ENCODE measurements at regions not wholly inside any gene's neighbourhood (a gene's known extent, or its start where the extent isn't known, plus 50 kb on each side); places are given as distances from the start of the nearest gene placed in this dataset.

DNA sequence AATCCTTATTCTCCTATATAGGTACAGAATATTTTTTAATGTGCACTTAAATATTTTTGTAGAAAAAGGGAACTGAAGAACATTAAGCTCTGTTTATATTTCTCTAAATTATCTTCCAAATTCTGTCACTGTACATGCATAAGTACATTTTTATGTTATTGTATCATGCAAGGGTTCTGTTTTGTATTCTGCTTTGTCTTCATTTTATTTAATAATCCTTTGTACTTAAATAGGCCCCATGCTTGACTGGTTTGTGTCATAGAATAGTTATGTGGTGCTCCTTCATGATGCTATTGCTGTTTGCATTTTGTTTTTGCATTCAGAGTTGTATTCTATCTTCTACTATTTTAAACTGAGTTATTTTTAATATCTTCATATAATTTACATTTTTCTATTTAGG is 111.9 kb upstream of the EDNRA start:
- DNase-seq = no peak

DNA sequence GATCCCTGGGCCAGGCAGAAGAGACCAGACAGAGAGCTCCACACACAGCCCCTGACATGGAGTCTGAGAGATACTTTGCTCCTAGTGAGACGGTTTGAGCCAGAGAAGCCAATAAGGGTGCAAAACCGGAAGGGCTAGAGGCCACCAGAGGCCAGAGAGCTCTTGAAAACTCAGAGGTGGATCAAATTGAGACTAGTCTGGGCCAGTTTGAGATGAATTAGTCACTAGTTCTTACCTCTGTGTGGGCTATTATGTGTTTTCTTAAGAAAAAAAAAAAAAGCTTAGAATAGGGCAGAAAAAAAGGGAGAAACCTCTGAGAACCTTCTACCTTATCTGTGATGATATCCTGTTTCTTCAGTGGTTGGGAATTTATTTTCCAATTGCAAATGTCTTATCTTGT is 110.4 kb upstream of the EDNRA start:
- DNase-seq = no peak

- DNase-seq = no peak
Observed at GRCh38 chr4:147370881-147371280, 110.0 kb upstream of the EDNRA start.

DNA sequence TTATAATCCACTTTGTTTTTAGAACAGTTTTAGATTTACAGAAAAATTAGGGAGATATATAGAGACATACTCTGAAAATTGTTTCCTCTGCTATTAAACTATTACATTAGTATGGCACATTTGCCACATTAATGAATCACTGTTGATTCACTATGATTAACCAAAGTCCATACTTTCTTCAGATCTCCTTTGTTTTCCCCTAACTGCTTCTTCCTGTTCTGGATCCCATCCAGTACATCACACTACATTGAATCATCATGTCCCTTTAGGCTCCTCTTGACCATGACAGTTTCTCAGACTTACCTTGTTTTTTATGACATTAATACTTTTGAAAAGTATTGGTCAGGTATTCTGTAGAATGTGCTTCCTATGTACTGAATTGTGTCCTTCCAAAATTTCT is 109.2 kb upstream of the EDNRA start:
- DNase-seq = no peak

DNA sequence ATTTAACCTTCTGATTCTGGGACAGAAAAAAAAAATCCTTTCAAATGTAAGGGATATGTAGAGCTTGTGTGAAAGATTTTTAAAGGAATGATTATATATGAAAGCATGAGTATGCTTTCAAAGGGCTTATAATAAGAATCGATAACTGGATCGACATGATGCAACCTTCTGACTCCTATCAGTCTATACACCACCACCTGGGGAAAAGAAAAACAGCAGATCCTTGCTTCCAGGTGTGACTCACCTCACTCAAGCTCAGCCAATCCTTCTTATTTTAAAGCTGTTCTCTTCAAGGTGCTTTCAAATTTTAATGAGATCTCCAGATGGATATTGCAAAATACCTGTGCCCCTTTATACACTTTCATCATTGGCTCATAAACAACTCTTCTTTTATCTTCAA is 102.1 kb upstream of the EDNRA start:
- DNase-seq = no peak

DNA sequence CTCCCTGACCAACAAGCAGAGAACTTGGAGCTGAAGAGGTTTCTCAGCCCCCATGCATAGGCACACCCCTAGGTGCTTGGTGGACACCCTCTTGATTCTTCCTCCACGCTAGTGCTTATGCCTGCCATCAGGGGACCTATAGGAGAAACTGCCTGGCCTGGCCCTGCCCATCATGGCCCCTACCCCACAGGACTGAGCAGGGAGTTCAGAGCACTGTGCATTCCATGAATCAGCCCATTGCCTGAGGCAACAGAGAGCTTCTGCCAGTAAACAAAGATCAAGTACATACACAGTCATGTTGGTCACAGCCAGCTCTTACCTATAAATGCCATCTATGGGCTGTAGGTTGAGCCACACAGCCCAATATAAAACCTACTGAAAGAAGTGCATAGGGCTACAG is 99.1 kb upstream of the EDNRA start:
- DNase-seq = no peak

- DNase-seq = no peak
Observed at GRCh38 chr4:147388018-147388417, 92.9 kb upstream of the EDNRA start.

DNA sequence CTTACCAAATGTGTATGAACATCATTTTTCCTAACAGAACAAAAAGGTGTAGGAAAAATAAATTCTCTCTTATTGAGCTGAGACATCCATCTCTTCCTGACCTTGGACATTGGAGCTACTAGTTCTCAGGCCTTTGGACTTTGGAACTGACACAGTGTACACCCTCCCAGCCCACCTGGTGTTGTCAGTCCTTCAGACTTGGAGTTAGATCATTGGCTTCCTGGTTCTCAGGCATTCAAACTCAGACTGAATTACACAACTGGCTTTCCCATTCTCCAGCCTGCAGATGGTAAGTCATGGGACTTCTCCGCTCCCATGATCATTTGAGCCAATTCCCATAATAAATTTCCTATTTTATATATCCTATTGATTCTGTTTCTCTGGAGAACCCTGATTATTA is 84.8 kb upstream of the EDNRA start:
- DNase-seq = no peak

DNA sequence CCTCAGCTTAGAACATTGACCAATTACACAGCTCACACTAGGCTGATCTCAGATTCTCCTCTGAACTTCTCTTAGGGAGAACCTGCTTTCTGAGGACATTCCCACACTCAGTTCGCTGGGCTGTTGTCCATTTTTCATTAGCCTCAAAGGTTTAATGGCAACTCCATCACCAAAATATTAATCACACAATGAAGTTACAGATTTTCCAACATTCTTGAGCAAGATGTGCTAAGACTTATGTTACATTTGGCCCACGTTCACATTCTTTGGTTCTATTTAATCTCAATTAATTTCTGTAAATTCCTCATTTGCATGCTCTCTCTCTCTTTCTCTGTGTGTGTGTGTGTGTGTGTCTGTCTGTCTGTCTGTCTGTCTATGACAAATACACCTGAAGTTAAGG is 82.3 kb upstream of the EDNRA start:
- no peak for DNase-seq

- no peak for DNase-seq
Observed at GRCh38 chr4:147400721-147401120, 80.2 kb upstream of the EDNRA start.

DNA sequence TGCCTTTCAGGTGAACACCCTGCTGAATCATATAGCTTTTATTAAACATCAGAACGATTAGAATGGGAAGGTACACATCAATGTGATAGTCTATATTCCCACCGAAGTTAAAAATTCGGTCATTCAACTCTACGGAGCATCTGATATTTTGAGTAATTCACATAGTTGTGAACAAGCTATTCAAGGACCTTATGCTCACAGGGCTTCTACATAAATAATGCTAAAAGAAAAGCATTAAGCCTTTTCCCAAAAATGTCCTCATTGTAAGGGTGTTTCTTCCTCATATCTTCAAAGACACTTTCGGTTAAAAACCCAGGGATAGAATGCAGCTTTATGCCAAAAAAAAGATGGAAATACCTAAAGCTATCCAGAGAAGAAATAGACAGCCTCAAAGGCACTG is 79.7 kb upstream of the EDNRA start:
- DNase-seq = no peak

- DNase-seq = no peak
Observed at GRCh38 chr4:147407261-147408045, 73.4 kb upstream of the EDNRA start.

DNA sequence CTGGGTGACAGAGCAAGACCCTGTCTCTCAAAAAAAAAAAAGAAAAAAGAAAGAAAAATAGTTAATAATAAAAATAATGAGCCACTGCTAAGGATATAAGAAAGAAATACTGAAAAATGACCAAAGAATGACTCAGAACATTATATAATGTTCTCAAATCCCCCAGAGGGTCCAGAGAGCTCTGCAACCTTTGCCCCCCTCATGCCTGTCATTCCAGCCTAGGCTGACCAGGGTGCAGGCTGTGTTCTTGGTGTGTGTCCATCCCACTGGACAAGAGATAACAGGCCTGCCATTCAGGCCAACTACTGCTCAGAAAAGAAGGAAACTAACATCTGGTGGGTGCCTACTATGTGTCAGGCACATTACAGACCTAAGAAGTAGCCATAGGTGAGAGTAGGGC is 72.7 kb upstream of the EDNRA start:
- no peak for DNase-seq

- DNase-seq = no peak
Observed at GRCh38 chr4:147409350-147409749, 71.5 kb upstream of the EDNRA start.

- no peak for DNase-seq
Observed at GRCh38 chr4:147418226-147418625, 62.7 kb upstream of the EDNRA start.

GRCh38 chr4:147421456-147421855 is 59.4 kb upstream of the EDNRA start:
- no peak for DNase-seq

DNA sequence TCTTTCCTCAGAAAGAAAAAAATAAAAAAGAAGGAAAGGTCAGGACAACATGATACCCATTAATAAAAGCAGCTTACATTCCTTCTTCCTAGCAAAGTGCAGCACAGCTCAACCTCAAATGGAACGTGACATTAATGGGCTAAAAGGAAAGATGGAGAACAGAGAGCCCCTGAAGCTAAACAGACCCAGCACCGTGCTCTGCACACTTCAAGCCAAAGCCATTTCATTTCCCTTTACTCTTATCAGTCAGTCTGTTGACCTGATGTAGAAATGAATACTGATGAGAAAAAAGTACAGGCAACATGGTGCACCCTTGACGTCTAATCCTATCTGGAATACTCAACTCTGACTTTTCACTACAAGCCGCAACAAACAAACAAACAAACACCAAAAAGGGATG is 57.7 kb upstream of the EDNRA start:
- DNase-seq = no peak

- DNase-seq = no peak
Observed at GRCh38 chr4:147425019-147425418, 55.9 kb upstream of the EDNRA start.

- DNase-seq = no peak
Observed at GRCh38 chr4:147428583-147428982, 52.3 kb upstream of the EDNRA start.

DNA sequence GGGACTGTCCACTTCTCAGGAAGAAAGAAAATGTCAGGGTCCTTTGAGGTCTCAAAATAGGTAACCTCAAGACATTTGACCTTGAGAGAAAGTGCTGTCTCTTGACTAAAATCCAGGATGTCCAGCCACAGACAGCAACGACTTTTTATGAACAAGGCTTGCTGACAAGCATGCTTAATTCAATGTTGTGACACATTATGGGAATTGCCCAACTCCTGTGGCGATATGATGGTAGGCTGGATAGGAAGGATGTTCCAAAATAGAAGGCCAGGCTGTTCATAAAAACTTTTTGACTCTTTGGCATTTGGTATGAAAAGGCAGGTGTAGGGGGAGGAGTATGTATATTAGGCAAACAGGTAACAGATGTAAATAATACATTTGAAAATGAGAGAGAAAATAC is 50.8 kb upstream of the EDNRA start:
- no peak for DNase-seq
